ENCODE measurements at regions not wholly inside any gene's neighbourhood (a gene's known extent, or its start where the extent isn't known, plus 50 kb on each side); places are given as distances from the start of the nearest gene placed in this dataset.

DNA sequence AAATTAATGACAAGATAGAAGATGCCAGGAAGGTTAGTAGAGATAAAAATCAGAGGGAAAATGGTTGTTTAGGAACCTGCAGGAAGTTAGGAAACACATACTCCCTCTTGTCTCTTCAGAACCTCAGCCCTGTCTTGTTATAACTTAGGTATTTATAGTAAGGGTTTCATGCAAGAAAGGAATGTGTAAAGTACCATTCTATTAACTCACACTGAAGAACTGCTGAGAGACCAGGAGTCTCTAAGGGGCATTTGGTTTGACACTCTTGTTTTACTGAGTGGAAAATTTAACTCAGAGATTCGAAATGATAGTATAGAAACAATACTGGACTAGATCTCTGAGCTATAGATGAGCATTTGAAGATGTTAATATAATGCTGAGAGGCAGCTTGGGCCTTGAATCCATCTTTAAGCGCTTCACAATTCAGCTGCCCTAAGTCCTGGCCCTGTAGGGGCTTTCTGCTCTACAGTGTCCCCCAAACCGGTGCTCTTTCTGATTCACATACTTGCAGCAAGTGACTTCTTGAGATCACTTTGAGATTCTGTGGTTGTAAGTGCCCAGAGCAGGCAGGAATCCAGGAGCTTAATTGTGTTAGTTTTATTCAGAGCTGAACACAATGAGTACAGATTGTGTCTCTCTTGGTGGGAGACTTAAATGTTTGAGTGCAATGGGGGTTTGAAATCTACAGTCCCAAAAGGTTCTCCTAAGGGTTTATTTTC lies 235.0 kb upstream of the RGPD4 start:
- Histone ChIP-seq H3K4me1 (no peaks in the 10 kb centered on the region), H3K9me3 (no peaks in the 10 kb centered on the region), H3K27ac (no peak overlapping the region), H3K4me3 (no peak overlapping the region), H3K36me3 (no peaks in the 10 kb centered on the region), H3K27me3 (no peaks in the 10 kb centered on the region)
- TF ChIP-seq EP300 (IDR thresholded peaks at IDR 0.05) = no peak
- WGBS, 5 donors = 68 to 75% (median 72%) methylated on average over 3 of the region's 3 CpGs
- no peak for DNase-seq
- intact Hi-C loops (cut with DNase I; ENCODE audit: low total_unique reads) = no loop called here

DNA sequence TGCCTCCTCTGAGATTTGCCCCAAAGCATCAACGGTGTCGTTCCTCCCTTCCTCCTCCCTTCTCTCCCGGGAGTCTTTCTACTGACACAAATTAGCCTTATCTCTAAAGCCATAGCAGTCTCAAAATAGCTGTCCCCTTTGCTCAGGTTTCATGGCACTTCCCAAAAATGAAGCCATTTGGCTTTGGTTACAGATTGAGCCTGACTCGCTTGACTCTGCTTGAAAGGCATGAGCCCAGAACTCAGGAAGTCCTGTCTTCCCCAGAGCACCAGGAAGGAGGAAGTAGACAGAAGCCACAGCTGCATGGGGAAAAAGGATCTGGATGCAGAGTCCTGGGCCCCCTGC lies 234.4 kb upstream of the RGPD4 start:
- intact Hi-C loops (cut with DNase I; ENCODE audit: low total_unique reads) = no loop called here
- Histone ChIP-seq H3K36me3 (no peaks in the 10 kb centered on the region), H3K9me3 (no peaks in the 10 kb centered on the region), H3K4me3 (no peak overlapping the region), H3K27ac (no peak overlapping the region), H3K27me3 (no peaks in the 10 kb centered on the region), H3K4me1 (no peaks in the 10 kb centered on the region)
- no peak for DNase-seq
- no peak for TF ChIP-seq POLR2A (IDR thresholded peaks at IDR 0.05)
- TF ChIP-seq, protein P1, sequence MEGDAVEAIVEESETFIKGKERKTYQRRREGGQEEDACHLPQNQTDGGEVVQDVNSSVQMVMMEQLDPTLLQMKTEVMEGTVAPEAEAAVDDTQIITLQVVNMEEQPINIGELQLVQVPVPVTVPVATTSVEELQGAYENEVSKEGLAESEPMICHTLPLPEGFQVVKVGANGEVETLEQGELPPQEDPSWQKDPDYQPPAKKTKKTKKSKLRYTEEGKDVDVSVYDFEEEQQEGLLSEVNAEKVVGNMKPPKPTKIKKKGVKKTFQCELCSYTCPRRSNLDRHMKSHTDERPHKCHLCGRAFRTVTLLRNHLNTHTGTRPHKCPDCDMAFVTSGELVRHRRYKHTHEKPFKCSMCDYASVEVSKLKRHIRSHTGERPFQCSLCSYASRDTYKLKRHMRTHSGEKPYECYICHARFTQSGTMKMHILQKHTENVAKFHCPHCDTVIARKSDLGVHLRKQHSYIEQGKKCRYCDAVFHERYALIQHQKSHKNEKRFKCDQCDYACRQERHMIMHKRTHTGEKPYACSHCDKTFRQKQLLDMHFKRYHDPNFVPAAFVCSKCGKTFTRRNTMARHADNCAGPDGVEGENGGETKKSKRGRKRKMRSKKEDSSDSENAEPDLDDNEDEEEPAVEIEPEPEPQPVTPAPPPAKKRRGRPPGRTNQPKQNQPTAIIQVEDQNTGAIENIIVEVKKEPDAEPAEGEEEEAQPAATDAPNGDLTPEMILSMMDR (IDR thresholded peaks at IDR 0.05) = no peak
- no peak for TF ChIP-seq EP300 (IDR thresholded peaks at IDR 0.05)
- TF ChIP-seq POLR2AphosphoS5 (IDR thresholded peaks at IDR 0.05) = no peak
- WGBS, 5 donors = 35 to 57% (median 46%) methylated on average over 4 of the region's 4 CpGs

DNA sequence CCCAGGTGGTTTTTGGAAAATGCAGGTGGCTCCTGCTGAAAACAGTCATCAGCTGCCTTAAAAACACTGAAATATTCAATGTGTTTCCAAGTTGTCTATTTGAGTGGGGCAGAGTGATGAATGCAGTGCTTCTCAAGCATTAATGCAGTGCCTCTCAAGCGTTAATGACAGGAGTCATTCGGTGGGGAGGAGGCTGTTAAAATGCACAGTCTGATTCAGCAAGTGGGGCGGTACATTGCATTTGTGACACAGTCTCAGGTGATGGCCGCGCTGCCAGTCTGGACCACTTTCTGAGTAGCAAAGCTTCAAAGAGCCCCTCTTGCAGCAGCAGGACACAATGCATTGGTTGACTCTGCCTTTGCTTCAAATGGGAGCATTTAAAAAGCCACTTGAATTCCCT lies 231.4 kb upstream of the RGPD4 start:
- TF ChIP-seq EP300 (IDR thresholded peaks at IDR 0.05) (no peak), POLR2A (IDR thresholded peaks at IDR 0.05) (no peak), POLR2AphosphoS5 (IDR thresholded peaks at IDR 0.05) (no peak)
- TF ChIP-seq, protein P1 (IDR thresholded peaks at IDR 0.05) = no peak
- no peaks in the 10 kb centered on the region for H3K36me3 ChIP-seq
- no peak for DNase-seq
- no peaks in the 10 kb centered on the region for H3K9me3 ChIP-seq
- H3K4me1 ChIP-seq = no peaks in the 10 kb centered on the region
- no peaks in the 10 kb centered on the region for H3K27me3 ChIP-seq
- intact Hi-C loops (cut with DNase I; ENCODE audit: low total_unique reads) = no loop called here
- no peak overlapping the region for H3K27ac ChIP-seq
- H3K4me3 ChIP-seq = no peak overlapping the region
- 84 to 94% (median 87%) methylated on average over 5 of the region's 5 CpGs for WGBS, 5 donors

DNA sequence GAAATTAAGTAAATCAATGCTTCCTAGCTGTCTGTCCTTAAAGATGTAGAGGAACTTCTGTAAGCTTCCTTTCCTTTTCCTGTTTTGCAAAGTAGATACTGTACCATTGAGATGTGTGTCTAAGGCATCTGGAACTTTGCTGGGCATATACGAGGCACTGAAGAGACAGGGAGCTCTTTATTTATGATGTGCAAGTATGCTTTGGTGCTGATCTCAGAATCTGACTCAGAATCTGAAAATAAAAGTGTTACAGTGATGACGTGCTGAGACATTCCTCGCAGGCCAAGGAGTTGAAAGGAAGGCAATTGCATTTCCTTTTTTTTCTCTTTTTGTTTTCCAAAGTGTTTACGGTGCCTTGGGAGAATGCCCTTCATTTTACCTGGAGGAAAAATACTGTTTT lies 230.9 kb upstream of the RGPD4 start:
- no peak overlapping the region for H3K4me3 ChIP-seq
- no peak for DNase-seq
- intact Hi-C loops (cut with DNase I; ENCODE audit: low total_unique reads) = no loop called here
- no peak overlapping the region for H3K27ac ChIP-seq
- no peaks in the 10 kb centered on the region for H3K36me3 ChIP-seq
- H3K9me3 ChIP-seq = no peaks in the 10 kb centered on the region
- no peaks in the 10 kb centered on the region for H3K4me1 ChIP-seq
- H3K27me3 ChIP-seq = no peaks in the 10 kb centered on the region
- TF ChIP-seq POLR2AphosphoS5 (IDR thresholded peaks at IDR 0.05) (no peak), POLR2A (IDR thresholded peaks at IDR 0.05) (no peak), EP300 (IDR thresholded peaks at IDR 0.05) (no peak)
- TF ChIP-seq, protein P1 (IDR thresholded peaks at IDR 0.05) = no peak
- WGBS, 5 donors = 56 to 76% (median 59%) methylated on average over 4 of the region's 4 CpGs

DNA sequence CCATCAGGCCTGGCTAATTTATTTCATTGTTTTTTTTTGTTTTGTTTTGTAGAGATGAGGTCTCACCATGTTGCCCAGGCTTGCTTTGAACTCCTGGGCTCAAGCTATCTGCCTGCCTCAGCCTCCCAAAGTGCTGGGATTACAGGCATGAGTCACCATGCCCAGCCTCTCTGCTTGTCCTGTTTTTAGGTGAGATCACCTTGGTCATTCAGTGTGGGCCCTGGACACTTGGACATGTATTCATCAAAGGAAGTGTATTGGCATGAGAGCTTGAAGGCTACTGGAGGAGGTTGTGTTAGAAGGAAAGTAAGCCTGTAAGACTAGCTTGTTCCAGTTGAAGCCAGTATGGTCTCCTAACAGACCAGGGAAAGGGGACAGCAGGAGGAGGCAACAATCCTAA lies 229.2 kb upstream of the RGPD4 start:
- H3K4me3 ChIP-seq = no peak overlapping the region
- no peaks in the 10 kb centered on the region for H3K27me3 ChIP-seq
- no peaks in the 10 kb centered on the region for H3K9me3 ChIP-seq
- intact Hi-C loops (cut with DNase I; ENCODE audit: low total_unique reads) = no loop called here
- H3K36me3 ChIP-seq = no peaks in the 10 kb centered on the region
- H3K27ac ChIP-seq = no peak overlapping the region
- TF ChIP-seq POLR2A (IDR thresholded peaks at IDR 0.05) (no peak), EP300 (IDR thresholded peaks at IDR 0.05) (no peak), POLR2AphosphoS5 (IDR thresholded peaks at IDR 0.05) (no peak)
- TF ChIP-seq, protein P1 (IDR thresholded peaks at IDR 0.05) = no peak
- no peaks in the 10 kb centered on the region for H3K4me1 ChIP-seq
- DNase-seq = no peak

Measured in stomach (tissue), 8 donors.